Activated T-cell treated with anti-CD3 and anti-CD28 coated beads, Interleukin-2, amount 50 U/mL, for 4 hours (primary cell): ENCODE measurements at regions not wholly inside any gene's neighbourhood (a gene's known extent, or its start where the extent isn't known, plus 50 kb on each side); places are given as distances from the start of the nearest gene placed in this dataset.

Experiments used
- ATAC-seq, 2 donors: fragments of 200-7000 bp; cut with Tn5 transposase; one replicate each; pipeline ENCODE4 v1.10.0; 2021
- DNase-seq: peaks from one replicate; pipeline ENCODE4 v3.0.0-alpha.2; 2020
- H3K27me3 Mint-ChIP-seq: one replicate; pipeline ENCODE4 v1.8.0; 2021; ENCODE audit warnings: low read depth, mixed read lengths
- H3K36me3 Mint-ChIP-seq: one replicate; pipeline ENCODE4 v1.8.0; 2022; ENCODE audit warnings: mixed read lengths; ENCODE audit not compliant: insufficient read depth
- H3K4me1 Mint-ChIP-seq: one replicate; pipeline ENCODE4 v1.8.0; 2021; ENCODE audit warnings: low read depth, mixed read lengths
- H3K4me3 Mint-ChIP-seq: one replicate; pipeline ENCODE4 v1.8.0; 2021; ENCODE audit warnings: mild to moderate bottlenecking, moderate library complexity, mixed read lengths
- H3K9me3 Mint-ChIP-seq: one replicate; pipeline ENCODE4 v1.8.0; 2021; ENCODE audit warnings: mixed read lengths

- ATAC-seq (no peak), DNase-seq (no peak)
- no peaks in the 10 kb centered on the region for H3K27me3 Mint-ChIP-seq
- no peaks in the 10 kb centered on the region for H3K4me1 Mint-ChIP-seq
- H3K36me3 Mint-ChIP-seq: no peaks in the 10 kb centered on the region
- H3K9me3 Mint-ChIP-seq: no peaks in the 10 kb centered on the region
- H3K4me3 Mint-ChIP-seq: no peak overlapping the region
These were observed 385.0 kb upstream of the SMIM31 start for GRCh38 chr4:164368894-164369293.

GRCh38 chr4:164373021-164373420, 380.9 kb upstream of the SMIM31 start:
- Mint-ChIP-seq H3K27me3 (no peaks in the 10 kb centered on the region), H3K4me3 (no peak overlapping the region), H3K9me3 (no peaks in the 10 kb centered on the region), H3K36me3 (no peaks in the 10 kb centered on the region), H3K4me1 (no peaks in the 10 kb centered on the region)
- no peak for ATAC-seq
- no peak for DNase-seq

- Mint-ChIP-seq H3K36me3 (no peaks in the 10 kb centered on the region), H3K4me3 (no peak overlapping the region), H3K9me3 (no peaks in the 10 kb centered on the region), H3K4me1 (no peaks in the 10 kb centered on the region), H3K27me3 (peaks cover 7% of the 10 kb centered on the region)
- DNase-seq (no peak), ATAC-seq (no peak)
These were observed 376.7 kb upstream of the SMIM31 start for GRCh38 chr4:164377277-164377676.

- Mint-ChIP-seq H3K4me3 (no peak overlapping the region), H3K9me3 (no peaks in the 10 kb centered on the region), H3K36me3 (no peaks in the 10 kb centered on the region), H3K27me3 (peaks cover 16% of the 10 kb centered on the region), H3K4me1 (peaks cover 2% of the 10 kb centered on the region)
- DNase-seq: no peak
- no peak for ATAC-seq
These were observed 375.6 kb upstream of the SMIM31 start for GRCh38 chr4:164378361-164378760.

- H3K4me3 Mint-ChIP-seq: no peak overlapping the region
- H3K36me3 Mint-ChIP-seq: no peaks in the 10 kb centered on the region
- ATAC-seq: no peak
- H3K27me3 Mint-ChIP-seq: peaks cover 24% of the 10 kb centered on the region
- H3K9me3 Mint-ChIP-seq: no peaks in the 10 kb centered on the region
- peaks cover 2% of the 10 kb centered on the region for H3K4me1 Mint-ChIP-seq
- DNase-seq: no peak
These were observed 374.2 kb upstream of the SMIM31 start for GRCh38 chr4:164379694-164380093.

- DNase-seq: no peak
- Mint-ChIP-seq H3K9me3 (no peaks in the 10 kb centered on the region), H3K27me3 (peaks cover 29% of the 10 kb centered on the region), H3K4me1 (peaks cover 2% of the 10 kb centered on the region), H3K4me3 (no peak overlapping the region), H3K36me3 (no peaks in the 10 kb centered on the region)
- ATAC-seq: no peak
These were observed 372.1 kb upstream of the SMIM31 start for GRCh38 chr4:164381859-164382258.

GRCh38 chr4:164383058-164383357, 370.9 kb upstream of the SMIM31 start:
- Mint-ChIP-seq H3K4me1 (peaks cover 2% of the 10 kb centered on the region), H3K36me3 (no peaks in the 10 kb centered on the region), H3K27me3 (peaks cover 29% of the 10 kb centered on the region), H3K9me3 (no peaks in the 10 kb centered on the region), H3K4me3 (no peak overlapping the region)
- no peak for ATAC-seq
- no peak for DNase-seq

GRCh38 chr4:164383358-164384220, 370.3 kb upstream of the SMIM31 start:
- ATAC-seq: peak in 1 of 2 donors; percentile 43
- DNase-seq: no peak
- H3K4me1 Mint-ChIP-seq: peaks cover 2% of the 10 kb centered on the region
- H3K27me3 Mint-ChIP-seq: peaks cover 29% of the 10 kb centered on the region
- H3K9me3 Mint-ChIP-seq: no peaks in the 10 kb centered on the region
- no peak overlapping the region for H3K4me3 Mint-ChIP-seq
- no peaks in the 10 kb centered on the region for H3K36me3 Mint-ChIP-seq

GRCh38 chr4:164384416-164384815, 369.5 kb upstream of the SMIM31 start:
- Mint-ChIP-seq H3K36me3 (no peaks in the 10 kb centered on the region), H3K4me3 (no peak overlapping the region), H3K9me3 (no peaks in the 10 kb centered on the region), H3K27me3 (peaks cover 29% of the 10 kb centered on the region), H3K4me1 (peaks cover 2% of the 10 kb centered on the region)
- DNase-seq (no peak), ATAC-seq (no peak)

- Mint-ChIP-seq H3K27me3 (no peaks in the 10 kb centered on the region), H3K4me3 (no peak overlapping the region), H3K4me1 (no peaks in the 10 kb centered on the region), H3K9me3 (peaks cover 4% of the 10 kb centered on the region), H3K36me3 (no peaks in the 10 kb centered on the region)
- DNase-seq (no peak), ATAC-seq (no peak)
These were observed 357.5 kb upstream of the SMIM31 start for GRCh38 chr4:164396439-164396838.

- ATAC-seq (no peak), DNase-seq (no peak)
- Mint-ChIP-seq H3K4me3 (no peak overlapping the region), H3K27me3 (no peaks in the 10 kb centered on the region), H3K4me1 (no peaks in the 10 kb centered on the region), H3K36me3 (no peaks in the 10 kb centered on the region), H3K9me3 (no peaks in the 10 kb centered on the region)
These were observed 351.4 kb upstream of the SMIM31 start for GRCh38 chr4:164402554-164402953.

GRCh38 chr4:164405774-164406173, 348.2 kb upstream of the SMIM31 start:
- no peaks in the 10 kb centered on the region for H3K36me3 Mint-ChIP-seq
- DNase-seq: no peak
- H3K4me1 Mint-ChIP-seq: no peaks in the 10 kb centered on the region
- no peaks in the 10 kb centered on the region for H3K9me3 Mint-ChIP-seq
- no peaks in the 10 kb centered on the region for H3K27me3 Mint-ChIP-seq
- no peak overlapping the region for H3K4me3 Mint-ChIP-seq
- ATAC-seq: no peak

- H3K4me3 Mint-ChIP-seq: no peak overlapping the region
- no peaks in the 10 kb centered on the region for H3K27me3 Mint-ChIP-seq
These were observed 345.1 kb upstream of the SMIM31 start for GRCh38 chr4:164408831-164409230.

GRCh38 chr4:164410401-164410800, 343.5 kb upstream of the SMIM31 start:
- no peaks in the 10 kb centered on the region for H3K9me3 Mint-ChIP-seq
- H3K4me3 Mint-ChIP-seq: no peak overlapping the region
- no peak for ATAC-seq
- no peaks in the 10 kb centered on the region for H3K36me3 Mint-ChIP-seq
- DNase-seq: no peak
- no peaks in the 10 kb centered on the region for H3K4me1 Mint-ChIP-seq
- H3K27me3 Mint-ChIP-seq: no peaks in the 10 kb centered on the region

More at GRCh38 chr4:164408831-164409230, 345.1 kb upstream of the SMIM31 start:
- H3K9me3 Mint-ChIP-seq: no peaks in the 10 kb centered on the region
- ATAC-seq: no peak
- no peaks in the 10 kb centered on the region for H3K36me3 Mint-ChIP-seq
- no peak for DNase-seq
- H3K4me1 Mint-ChIP-seq: no peaks in the 10 kb centered on the region

GRCh38 chr4:164412246-164412645, 341.7 kb upstream of the SMIM31 start:
- Mint-ChIP-seq H3K4me1 (no peaks in the 10 kb centered on the region), H3K4me3 (no peak overlapping the region), H3K36me3 (no peaks in the 10 kb centered on the region), H3K27me3 (no peaks in the 10 kb centered on the region), H3K9me3 (no peaks in the 10 kb centered on the region)
- ATAC-seq (no peak), DNase-seq (no peak)
